ENCODE measurements at regions not wholly inside any gene's neighbourhood (a gene's known extent, or its start where the extent isn't known, plus 50 kb on each side); places are given as distances from the start of the nearest gene placed in this dataset.

DNA sequence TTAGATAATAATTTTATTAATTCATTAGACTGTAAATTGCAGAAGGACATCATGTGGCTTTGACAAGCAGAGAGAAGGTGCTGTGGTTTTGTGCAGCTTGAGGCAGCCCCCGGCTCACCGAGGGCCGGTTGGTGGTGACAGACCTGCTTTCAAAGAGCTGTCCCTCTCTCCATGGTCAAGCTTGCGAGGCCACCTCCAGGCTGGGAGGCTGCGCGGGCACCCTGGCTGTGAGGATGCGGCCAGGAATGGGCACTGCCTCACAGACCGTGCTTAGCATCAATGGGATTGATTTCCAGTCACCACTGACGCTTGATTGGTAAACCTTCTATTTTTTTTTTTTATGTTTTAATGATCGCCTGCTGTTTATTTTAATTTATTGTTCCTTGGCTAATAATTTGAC is 690.9 kb downstream of the GALR1 start:
- no peak for DNase-seq

- no peak for DNase-seq
Observed at GRCh38 chr18:77944533-77944932, 694.9 kb downstream of the GALR1 start.

DNA sequence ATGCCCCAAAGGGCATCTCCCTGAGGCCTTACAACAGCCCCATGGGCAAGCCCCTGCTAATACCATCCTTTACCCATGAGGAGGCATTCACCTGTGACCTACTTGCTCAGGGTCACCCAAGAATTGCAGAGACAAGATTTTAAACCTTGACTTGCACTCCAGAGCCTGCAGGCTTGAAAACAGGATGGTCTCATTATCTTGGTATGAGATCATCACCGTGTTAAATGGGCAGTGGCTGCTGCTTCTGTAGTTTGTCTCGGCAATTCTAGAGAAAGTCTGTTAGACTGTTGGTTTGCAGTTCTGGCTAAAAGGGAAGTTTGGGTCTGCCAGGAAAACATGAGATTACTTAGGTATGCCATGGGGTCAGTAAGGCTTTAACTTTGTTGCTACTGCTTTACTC is 698.9 kb downstream of the GALR1 start:
- no peak for DNase-seq

- no peak for DNase-seq
Observed at GRCh38 chr18:77949355-77949973, 699.8 kb downstream of the GALR1 start.

DNA sequence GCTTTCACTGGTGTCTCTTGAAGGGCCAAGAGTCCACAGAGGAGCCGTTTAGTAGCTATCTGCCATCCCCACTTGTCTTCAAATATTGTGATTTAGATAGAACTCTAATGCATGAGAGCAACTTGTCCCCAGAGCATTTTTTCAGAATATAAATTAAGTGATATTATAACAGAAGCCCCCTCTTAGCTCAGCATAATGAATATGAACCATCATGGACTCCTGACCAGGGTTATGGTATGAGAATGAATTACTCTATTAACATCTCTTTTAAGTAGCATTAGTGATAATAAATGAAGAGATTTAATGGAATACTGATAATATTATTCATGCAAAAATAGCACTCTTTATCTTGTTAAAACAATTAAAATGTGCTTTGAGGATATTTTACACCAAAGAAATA is 709.6 kb downstream of the GALR1 start:
- DNase-seq = no peak

- no peak for DNase-seq
Observed at GRCh38 chr18:77960791-77961410, 711.3 kb downstream of the GALR1 start.

DNA sequence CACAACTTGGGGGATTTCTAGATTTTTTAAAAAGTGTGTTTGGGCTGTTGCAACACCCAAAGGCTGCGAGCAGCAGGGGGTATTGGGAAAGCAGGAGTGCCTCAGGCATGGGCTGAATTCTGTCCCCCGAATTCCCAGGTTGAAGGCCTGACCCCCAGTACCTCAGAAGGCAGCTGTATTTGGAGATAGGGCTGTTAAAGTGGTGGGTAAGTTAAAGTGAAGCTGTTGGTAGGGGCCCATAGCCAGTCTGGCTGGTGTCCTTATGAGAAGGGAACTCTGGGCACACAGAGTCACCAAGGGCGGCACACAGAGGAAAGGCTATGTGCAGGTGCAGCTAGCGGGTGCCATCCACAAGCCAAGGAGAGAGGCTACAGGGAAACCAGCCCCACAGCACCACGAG is 717.4 kb downstream of the GALR1 start:
- no peak for DNase-seq

DNA sequence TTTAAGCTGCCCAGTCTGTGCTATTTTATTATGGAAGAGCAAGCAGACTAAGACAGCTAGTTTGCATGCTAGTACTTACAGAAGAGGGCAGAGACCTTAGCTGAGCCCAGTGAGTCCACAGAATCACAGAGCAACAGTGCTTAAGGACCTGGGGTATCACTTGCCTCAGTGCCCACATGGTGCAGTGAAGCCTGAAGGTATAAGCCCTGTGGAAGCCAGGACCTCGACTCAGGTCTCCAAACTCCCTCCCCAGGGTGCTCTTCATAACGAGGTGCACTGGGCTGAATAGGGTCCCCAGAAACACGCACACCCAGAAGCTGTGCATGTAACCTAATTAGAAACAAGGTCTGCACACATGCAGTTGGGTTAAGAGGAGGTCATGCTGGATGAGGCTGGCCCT is 718.1 kb downstream of the GALR1 start:
- no peak for DNase-seq

DNA sequence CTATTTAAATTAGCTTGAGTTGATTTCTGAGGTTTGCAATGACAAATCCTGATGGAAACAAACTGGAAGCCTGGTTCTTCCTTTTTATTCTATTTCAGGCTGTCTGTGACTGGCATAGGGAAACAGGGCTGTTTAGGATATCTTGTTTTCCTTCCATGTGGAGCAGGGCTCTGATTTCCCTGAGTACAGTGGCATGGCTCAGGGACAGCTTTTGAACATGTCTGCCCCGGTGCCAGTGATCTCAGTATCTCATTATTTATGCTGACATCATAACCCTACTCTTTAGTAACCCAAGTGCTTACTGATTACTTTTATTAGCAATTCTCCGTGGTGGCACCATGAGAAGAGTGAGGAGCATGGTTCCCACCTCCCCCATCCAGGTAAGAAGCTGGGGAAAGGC is 720.3 kb downstream of the GALR1 start:
- no peak for DNase-seq

GRCh38 chr18:77970814-77971213 is 721.2 kb downstream of the GALR1 start:
- DNase-seq = no peak

- DNase-seq = no peak
Observed at GRCh38 chr18:77973745-77974144, 724.1 kb downstream of the GALR1 start.

DNA sequence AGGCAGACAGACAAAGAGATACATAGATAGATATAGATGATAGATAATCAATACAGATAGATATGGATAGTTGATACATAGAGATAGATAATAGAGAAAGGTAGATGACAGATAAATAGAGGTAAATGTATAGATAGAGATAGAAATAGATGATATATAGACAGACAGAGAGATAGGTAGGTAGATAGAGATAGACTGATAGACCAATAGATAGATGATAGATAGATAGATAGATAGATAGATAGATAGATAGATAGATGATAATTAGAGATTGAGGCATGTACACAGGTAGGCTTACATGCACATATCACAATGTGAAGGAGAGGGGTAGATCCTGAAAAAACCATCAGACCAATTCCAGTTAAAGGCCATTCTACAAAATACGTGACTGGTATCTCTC is 724.7 kb downstream of the GALR1 start:
- DNase-seq = no peak

DNA sequence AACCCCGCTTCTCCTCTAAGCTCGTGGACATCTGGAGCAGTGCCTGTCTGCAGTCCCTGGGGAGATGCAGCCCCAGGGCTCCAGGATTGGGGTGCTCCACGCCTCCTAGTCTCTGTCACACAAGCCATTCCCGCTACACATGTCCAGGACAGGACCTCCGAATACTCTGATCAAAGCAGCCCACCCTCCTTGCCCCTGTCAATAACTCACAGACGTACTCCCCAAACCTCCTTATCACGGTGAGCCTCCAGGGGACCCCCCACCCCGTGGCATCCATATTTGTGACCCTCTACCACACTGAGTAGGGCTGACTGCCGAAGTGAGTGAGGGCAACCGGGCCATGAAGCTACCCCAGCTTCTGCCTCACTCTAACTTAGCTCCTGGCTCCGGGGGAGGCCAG is 727.7 kb downstream of the GALR1 start:
- no peak for DNase-seq

GRCh38 chr18:77980275-77980674 is 730.6 kb downstream of the GALR1 start:
- DNase-seq = no peak

DNA sequence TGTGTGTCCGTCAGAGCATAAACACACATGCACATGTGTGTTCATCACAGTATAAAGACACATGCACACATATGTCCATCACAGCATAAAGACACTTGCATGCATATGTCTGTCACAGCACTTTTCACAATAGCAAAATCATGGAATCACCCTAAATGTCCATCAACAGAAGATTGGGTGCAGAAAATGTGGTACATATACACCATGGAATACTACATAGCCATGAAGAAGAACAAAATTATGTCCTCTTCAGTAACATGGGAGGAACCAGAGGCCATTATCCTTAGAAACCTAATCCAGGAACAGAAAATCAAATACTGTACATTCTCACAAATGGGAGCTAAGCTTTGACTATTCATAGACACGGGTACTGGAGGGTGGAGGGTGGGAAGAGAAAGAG is 732.2 kb downstream of the GALR1 start:
- DNase-seq = no peak

DNA sequence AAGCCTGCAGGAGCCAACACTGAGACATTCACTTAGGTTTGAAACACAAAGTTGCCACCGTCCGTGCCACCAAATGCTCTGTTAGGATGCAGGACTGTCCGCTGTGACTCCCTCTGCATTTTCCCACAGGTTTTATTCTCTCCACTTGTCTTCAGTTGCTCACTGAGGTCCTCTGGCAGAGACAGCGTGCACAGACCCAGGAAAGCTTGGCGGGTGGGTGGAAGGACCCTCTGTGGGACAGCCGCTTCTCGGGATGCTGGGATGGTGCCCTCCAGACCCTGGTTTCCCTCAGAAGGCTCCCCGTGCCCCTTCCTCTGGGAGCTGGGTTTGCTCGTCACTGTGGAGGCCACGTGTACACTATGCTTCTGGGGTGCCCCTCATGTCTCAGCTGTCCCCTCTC is 733.6 kb downstream of the GALR1 start:
- DNase-seq = no peak

GRCh38 chr18:77984178-77984577 is 734.5 kb downstream of the GALR1 start:
- no peak for DNase-seq

DNA sequence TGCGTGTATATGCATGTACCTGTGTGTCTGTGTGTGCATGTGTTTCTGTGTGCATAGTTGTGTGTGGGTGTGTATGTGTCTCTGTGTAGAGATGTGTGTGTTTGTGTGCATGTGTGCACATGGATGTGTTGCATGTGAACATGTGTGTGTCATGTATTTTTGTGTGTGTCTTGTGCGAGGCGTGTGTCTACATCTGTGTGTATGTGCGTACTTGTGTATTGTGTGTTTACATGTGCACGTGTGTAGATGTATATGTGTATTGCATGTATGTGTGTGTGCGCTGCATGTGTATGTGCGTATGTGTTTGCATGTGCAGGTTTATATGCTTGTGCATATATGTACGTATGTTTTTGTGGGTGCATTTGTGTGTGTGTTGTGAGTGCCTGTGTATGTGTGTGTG is 735.2 kb downstream of the GALR1 start:
- no peak for DNase-seq

DNA sequence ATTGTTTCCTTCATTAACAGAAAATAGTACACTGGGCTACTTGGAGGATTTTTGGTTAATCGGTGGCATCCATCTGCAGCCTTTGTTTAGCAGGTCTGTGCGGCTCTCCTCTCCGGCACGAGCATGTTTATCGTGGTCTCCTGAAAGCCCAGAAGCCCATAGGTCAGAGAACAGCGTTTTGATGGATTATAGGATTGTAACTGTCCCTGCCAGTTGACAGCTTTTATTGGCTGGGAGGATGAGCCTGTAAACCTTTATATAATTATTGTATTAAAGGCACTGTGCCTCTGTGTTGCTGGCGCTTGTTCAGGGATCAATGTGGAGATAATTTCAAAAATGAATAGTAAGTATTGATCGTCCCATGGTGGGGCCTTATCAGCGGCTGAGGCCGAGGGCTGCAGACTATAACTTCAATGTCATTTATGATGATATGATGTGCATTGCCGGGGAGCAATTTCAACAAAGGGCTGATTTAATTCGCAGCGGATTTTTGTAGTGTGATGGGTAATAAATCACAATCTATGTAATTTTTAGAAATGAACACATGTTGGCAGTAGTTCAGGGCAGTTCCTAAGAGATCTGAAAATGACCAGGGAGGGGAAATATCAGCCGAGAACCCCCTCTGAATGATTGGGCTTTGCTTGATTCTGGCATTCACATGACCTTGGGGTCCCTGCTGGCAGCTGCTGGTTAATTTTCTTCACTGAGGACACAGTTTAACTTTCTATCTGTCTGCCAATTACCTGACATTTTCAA is 736.1 kb downstream of the GALR1 start:
- no peak for DNase-seq

- DNase-seq = no peak
Observed at GRCh38 chr18:77990131-77990530, 740.5 kb downstream of the GALR1 start.

GRCh38 chr18:77990901-77991300 is 741.3 kb downstream of the GALR1 start:
- no peak for DNase-seq

DNA sequence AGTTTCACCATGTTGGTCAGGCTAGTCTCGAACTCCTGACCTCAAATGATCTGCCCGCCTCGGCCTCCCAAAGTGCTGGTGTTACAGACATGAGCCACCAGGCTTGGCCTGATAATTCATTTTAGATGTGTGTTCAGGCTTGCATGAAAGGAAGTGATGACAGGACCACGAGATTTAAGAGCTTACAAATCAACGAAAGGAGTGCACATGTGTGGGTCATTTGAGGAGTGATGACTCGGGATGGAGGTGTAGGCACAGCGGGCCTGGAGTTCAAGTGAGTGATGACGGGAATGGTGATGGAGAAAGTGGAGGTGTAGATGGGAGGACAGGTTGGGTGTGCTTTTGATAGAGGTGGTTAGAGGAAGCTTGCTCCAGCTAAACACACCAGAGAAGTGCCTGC is 742.4 kb downstream of the GALR1 start:
- DNase-seq = no peak

- DNase-seq = no peak
Observed at GRCh38 chr18:77993188-77993981, 743.7 kb downstream of the GALR1 start.

DNA sequence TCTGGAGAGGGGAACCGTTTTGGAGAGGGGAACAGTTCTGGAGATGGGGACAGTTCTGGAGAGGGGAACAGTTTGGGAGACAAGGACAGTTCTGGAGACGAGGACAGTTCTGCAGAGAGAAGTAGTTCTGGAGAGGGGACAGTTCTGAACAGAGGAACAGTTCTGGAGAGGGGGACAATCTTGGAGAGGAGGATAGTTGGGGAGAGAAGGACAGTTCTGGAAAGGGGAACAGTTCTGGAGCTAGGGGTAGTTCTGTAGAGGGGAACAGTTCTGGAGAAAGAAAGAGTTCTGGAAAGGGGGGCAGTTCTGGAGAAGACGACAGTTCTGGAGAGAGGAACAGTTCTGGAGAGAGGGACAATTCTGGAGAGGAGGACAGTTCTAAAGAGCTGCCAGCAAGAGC is 745.9 kb downstream of the GALR1 start:
- DNase-seq = no peak
